ENCODE measurements at regions not wholly inside any gene's neighbourhood (a gene's known extent, or its start where the extent isn't known, plus 50 kb on each side); places are given as distances from the start of the nearest gene placed in this dataset.

- Histone ChIP-seq H3K79me2 (ENCODE audit: control insufficient read depth, insufficient read depth, low read length) (no peaks in the 10 kb centered on the region), H4K20me1 (replicated peaks; ENCODE audit: control insufficient read depth, extremely low read depth, insufficient read depth, low read length) (no peaks in the 10 kb centered on the region), H3K4me3 (replicated peaks in 1 of 3; ENCODE audit: insufficient read depth in 1 of 3, low read depth in 1 of 3, low read length in 3 of 3) (no peak overlapping the region), H3K27me3 (ENCODE audit: control insufficient read depth in 2 of 2, insufficient read depth in 2 of 2, low read length in 2 of 2) (no peaks in the 10 kb centered on the region), H3K27ac (ENCODE audit: insufficient read depth, low read depth, low read length) (no peak overlapping the region), H3K9me1 (replicated peaks; ENCODE audit: control insufficient read depth, extremely low read depth, insufficient read depth, low read length) (no peaks in the 10 kb centered on the region), H3K36me3 (ENCODE audit: control insufficient read depth in 2 of 2, extremely low read depth in 1 of 2, insufficient read depth in 2 of 2, low read length in 2 of 2) (no peaks in the 10 kb centered on the region), H3K9me3 (replicated peaks; ENCODE audit: control insufficient read depth, insufficient read depth, low read length) (peaks cover 2% of the 10 kb centered on the region), H3K9ac (replicated peaks; ENCODE audit: extremely low read depth, insufficient read depth, low read length) (no peak overlapping the region), H3K4me1 (ENCODE audit: control insufficient read depth, extremely low read depth, insufficient read depth, low read length) (no peaks in the 10 kb centered on the region), H3K4me2 (ENCODE audit: insufficient read depth, low read length) (no peak overlapping the region), H2AFZ (ENCODE audit: low read depth, low read length) (no peak overlapping the region)
- dilution Hi-C loops (cut with MboI; ENCODE audit: extremely low pct_ligation_motif_present, low sequenced_read_pairs), result no loop called here
- POLR2A ChIA-PET, result no interaction called here
- no peak for DNase-seq (ENCODE audit: low read depth, low spot score)
- no TSS peak for BruUV-seq (replicated peaks)
- intact Hi-C loops (cut with micrococcal nuclease), result no loop called here
- CTCF ChIA-PET, result no interaction called here
- no peak for FAIRE-seq
- TF ChIP-seq JUN (IDR thresholded peaks at IDR 0.05; ENCODE audit: borderline replicate concordance, insufficient read depth, insufficient read length, low read depth) (no peak), POLR2A (IDR thresholded peaks at IDR 0.05; ENCODE audit: low read depth, low read length) (no peak), GATA2 (IDR thresholded peaks at IDR 0.05; ENCODE audit: insufficient read depth, insufficient read length, low read depth, low read length) (no peak), MYC (IDR thresholded peaks at IDR 0.05; ENCODE audit: low read depth, low read length) (no peak), EZH2 (IDR thresholded peaks at IDR 0.05; ENCODE audit: borderline replicate concordance, low read depth, low read length, severe bottlenecking) (no peak), CTCF (IDR thresholded peaks at IDR 0.05; ENCODE audit: extremely low read depth in 1 of 2, insufficient read depth in 1 of 2, low read depth in 1 of 2, low read length in 2 of 2) (no peak), POLR2AphosphoS5 (IDR thresholded peaks at IDR 0.05; ENCODE audit: insufficient read depth, low read depth, low read length) (no peak), FOS (IDR thresholded peaks at IDR 0.05; ENCODE audit: borderline replicate concordance, insufficient read depth, low read length) (no peak), MAX (IDR thresholded peaks at IDR 0.05; ENCODE audit: insufficient read depth, insufficient read length) (no peak)
Measured at GRCh38 chr5:110073534-110073933, 383.8 kb downstream of the MAN2A1 start.

All from endothelial cell of umbilical vein (primary cell).